NCI-H2171 (cell line): ENCODE measurements at regions not wholly inside any gene's neighbourhood (a gene's known extent, or its start where the extent isn't known, plus 50 kb on each side); places are given as distances from the start of the nearest gene placed in this dataset.
"Not testable (repeated sequence)": the region's sequence is repeated elsewhere in the genome, so short reads cannot be mapped to it uniquely, and the experiment has no call there.

Source experiments
- DNase-seq: peaks from one replicate; lab custom pipeline; 2025; lab: John Stamatoyannopoulos, UW

GRCh38 chr4:93888308-93888707 is 59.8 kb downstream of the ATOH1 start:
- no peak for DNase-seq

DNA sequence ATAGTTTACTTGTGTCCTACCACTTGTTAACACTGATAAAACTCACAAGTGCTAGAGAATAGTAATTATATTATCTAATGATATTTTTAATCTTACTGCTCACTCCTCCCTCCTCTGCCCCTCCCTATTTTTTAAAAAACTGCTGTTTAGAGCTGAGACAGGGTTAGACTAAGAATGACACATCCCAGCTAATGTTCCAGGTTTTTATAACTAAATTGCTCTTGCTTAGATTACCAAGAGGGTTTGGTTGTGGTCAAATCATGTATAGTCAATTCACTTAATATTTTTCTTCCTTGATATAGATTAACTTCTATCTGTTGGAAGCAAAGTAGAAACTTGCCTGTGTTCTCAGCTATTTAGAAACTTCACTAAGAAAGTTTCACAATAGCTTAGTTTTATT is 60.2 kb downstream of the ATOH1 start:
- no peak for DNase-seq

GRCh38 chr4:93891244-93891643 is 62.7 kb downstream of the ATOH1 start:
- no peak for DNase-seq

DNA sequence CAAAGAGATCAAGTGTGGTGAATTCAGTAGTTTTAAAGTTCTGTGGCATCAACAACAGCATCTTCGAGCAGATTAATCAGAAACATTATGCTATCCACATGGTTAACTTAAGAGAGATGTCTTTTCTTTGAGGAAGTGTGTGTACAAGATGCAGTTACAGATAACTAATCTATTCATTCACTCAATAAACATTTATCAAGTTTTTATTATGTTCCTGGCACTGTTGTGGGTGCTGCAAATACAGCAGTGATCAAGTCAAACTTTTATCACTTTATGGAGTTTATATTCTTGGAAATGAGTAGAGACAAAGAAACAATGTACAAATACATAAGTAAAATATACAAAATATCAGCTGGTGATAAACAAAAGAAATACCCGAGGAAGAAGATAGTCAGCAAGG is 66.4 kb downstream of the ATOH1 start:
- no peak for DNase-seq

GRCh38 chr4:93896516-93896915 is 68.0 kb downstream of the ATOH1 start:
- DNase-seq, result no peak

DNA sequence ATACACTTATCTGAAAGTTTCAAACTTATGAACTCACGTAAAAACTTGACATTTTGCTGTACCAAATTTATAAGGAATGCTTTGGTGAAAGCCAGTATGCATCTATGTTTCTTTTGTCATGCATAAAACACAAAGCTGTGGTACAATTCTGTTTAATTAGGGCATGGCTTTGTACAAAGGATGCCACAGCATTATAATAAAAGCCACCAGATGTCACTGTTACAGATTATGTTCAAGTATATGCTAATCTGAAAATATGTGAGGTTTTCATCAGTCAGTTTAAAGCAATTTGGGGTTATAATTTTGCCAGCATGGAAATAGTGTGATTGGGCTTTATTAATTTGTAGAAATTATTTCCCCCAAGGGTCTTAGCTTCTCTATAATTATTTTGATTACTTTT is 69.0 kb downstream of the ATOH1 start:
- DNase-seq, result no peak

DNA sequence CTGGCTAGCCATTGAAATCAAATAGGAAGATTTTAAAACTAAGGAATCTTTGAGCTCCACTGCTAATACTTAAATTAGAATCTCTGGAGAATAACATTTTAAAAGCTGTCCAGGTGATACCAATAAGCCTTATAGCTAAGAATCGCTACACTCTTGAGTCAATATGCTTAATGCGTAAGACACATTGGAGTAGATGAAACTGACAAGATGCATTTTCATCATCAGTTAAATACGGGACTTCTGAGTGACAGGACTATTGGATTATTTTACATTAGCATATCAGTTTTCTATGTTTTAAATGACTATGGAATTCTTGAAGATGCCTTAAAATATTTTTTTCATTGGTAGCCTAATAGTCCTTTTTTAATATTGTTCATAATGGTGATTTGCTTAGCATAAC is 80.2 kb downstream of the ATOH1 start:
- no peak for DNase-seq

DNA sequence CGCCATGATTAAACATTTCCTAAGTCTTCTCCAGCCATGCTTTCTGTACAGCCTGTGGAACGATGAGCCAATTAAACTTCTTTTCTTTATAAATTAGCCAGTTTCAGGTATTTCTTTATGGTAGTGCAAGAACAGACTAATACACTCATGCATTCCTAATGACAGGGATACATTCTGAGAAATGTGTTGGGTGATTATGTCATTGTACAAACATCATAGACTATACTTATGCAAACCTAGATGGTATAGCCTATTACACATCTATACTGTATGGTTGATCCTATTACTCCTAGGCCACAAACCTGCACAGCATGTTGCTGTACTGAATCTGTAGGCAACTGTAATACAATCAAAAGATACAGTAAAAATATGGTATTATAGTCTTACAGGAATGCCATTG is 83.1 kb downstream of the ATOH1 start:
- no peak for DNase-seq

DNA sequence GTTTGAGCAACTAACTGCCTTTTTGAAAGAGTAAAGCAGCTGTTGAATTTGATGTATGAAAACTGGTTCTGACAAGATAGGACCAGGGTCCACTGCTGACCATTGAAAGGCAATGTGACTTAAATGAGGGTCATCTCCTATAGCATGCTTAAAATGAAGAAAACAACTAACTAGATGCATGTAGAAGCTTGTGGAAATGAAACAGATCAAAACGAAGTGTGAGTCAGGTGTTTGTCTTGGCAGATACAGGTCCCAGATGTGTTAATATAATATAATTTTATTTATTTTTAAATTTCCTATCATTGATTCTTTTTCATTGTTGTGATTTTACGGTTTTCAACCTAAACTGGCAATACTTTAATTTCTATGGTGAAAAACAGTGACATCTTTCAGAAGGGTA is 83.6 kb downstream of the ATOH1 start:
- no peak for DNase-seq

GRCh38 chr4:93918856-93919255 is 90.3 kb downstream of the ATOH1 start:
- DNase-seq, result no peak

GRCh38 chr4:93923570-93923969 is 95.0 kb downstream of the ATOH1 start:
- not testable (repeated sequence) for DNase-seq

DNA sequence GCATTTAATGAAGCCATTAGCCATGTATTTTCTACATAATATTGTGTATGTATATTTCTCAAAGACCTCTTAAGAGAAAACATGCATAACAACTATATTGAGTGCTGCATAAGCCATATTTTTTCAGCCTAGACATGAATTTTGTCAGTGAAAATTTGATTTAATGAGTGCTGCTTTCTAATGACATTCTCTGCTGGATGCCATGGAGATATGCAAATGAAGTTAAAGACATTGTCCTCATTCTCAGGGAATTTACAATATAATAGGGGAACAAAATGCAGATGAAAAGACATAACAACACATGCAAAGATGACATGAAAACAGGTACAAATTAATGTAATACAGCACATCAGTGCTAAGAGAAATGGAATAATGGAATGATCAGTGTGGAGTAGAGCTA is 118.7 kb downstream of the ATOH1 start:
- no peak for DNase-seq

- DNase-seq, result not testable (repeated sequence)
These were observed 121.7 kb downstream of the ATOH1 start for GRCh38 chr4:93950239-93950638.

DNA sequence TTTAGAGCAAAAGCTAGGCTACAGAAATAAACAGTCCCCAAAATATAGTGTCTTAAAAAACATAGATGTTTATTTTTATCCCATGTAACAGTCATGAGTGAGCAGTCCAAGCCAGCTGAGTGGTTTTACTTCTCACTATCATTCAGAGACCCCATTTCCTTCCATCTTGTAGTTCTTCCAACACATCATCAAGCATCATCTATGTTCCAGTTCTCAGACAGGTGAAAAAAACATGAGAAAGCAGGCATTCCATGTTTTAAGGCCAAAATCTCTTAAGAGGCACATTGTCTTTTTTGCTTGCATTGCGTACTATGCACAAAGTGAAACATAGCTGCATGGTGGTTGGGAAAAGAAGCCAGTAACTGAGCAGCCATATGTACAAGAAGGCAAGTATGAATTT is 128.6 kb downstream of the ATOH1 start:
- DNase-seq, result no peak

GRCh38 chr4:93960450-93960849 is 131.9 kb downstream of the ATOH1 start:
- no peak for DNase-seq

- DNase-seq, result no peak
These were observed 132.4 kb downstream of the ATOH1 start for GRCh38 chr4:93960916-93961315.

DNA sequence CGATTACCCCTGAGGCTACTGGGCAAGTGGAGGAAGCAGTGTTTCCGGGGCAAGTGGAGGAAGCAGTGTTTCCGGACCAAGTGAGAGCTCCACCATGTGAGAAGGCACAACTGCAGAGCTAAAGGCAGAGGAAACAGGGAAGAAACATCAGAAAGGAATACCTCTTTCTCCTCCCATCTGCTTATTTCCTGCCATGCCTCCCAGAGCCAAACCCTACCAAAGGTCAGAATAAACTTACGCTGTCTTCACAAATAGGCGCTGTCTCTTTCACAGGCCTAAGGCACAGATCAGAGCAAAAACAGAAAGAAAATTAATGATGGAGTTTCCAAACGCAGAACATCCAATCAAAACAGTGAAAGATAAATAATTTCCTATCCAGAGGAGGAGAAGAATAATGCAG is 153.0 kb downstream of the ATOH1 start:
- no peak for DNase-seq

- DNase-seq, result no peak
These were observed 153.7 kb downstream of the ATOH1 start for GRCh38 chr4:93982255-93982654.

DNA sequence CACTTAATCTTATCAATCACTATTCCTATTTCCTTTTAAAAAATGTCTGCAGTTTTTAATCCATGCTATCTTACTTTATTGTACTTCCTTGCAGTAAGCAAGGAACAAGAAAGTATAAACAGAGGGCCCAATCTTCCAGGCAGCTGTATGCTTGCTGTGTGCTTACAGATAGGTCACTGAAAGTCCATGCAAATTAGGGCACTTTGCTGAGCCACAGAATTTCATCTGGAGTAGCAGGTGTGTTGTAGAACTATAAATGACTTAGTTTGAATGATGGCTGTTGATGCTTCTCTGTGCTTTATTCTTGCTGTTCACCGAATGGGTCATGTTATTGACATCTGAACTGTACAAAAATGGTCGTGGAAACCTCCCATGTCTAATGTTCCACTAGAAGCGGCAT is 154.6 kb downstream of the ATOH1 start:
- no peak for DNase-seq

GRCh38 chr4:93994175-93994994 is 165.8 kb downstream of the ATOH1 start:
- DNase-seq, result no peak

DNA sequence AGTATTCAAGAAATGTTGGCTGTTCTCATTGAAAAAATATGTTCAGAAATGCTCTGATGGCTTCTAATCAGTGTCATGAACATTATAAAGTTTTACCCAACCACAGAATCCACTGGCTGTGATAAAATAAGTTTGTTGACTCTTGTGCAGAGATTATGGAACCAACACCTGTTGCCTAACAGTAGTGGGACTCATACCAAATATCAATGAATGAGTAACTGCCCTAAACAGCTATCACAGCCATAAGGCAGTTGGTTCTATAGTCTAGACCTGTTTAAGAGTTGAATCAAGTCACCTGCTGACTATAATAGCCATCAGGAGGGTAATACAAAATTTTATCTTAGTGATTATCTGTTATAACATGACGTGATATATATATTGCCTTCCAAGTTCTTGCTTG is 168.3 kb downstream of the ATOH1 start:
- DNase-seq, result no peak

- no peak for DNase-seq
These were observed 172.0 kb downstream of the ATOH1 start for GRCh38 chr4:94000559-94000958.

DNA sequence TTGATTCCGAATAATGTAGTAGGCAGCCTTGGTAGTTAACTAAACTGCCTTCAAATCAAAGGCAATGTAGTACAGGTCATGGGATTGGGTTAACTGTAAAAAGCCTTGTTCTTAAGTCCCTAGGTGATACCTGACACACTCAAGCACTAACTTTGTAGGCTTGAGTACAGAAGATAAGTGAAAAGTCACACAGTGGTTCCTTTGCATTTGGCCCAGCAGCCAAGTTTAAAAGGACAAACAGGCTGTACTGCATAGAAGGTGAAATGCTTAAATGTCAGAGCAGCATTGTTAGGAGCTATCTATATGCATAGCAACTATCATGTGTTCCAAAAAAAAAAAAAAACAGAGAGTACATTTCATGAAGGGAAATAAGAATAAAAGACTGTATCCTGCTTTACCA is 178.4 kb downstream of the ATOH1 start:
- no peak for DNase-seq

DNA sequence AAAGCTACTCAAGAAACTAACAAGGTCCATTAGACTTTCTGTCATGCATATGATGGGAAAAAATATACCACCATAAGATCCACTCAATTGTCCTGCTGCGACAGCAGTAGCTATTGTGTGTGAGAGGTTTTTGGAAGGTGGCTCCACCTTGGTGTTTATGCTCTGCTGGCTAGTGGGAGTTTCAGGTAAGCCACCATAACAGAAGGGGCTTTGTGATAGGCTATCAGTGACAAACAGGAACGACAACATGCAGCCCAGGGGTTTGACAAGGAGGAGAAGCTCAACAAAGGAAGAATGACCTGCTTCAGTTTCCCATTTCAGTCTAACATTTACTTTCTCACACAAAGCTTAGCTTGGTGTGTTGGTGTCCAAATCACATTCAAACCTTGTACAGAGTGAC is 182.6 kb downstream of the ATOH1 start:
- DNase-seq, result no peak
